Neural cell (in vitro differentiated cells): ENCODE measurements at regions not wholly inside any gene's neighbourhood (a gene's known extent, or its start where the extent isn't known, plus 50 kb on each side); places are given as distances from the start of the nearest gene placed in this dataset.

Experiments
- H2AFZ ChIP-seq: fragments of 200-600, 300-800 bp; sonication (generic), shearing (Covaris generic); 2 replicates; pipeline ENCODE4 v1.6.0; 2014; ENCODE audit warnings: low read depth, mild to moderate bottlenecking, antibody characterized with exemption, low read length, moderate library complexity
- H3F3A ChIP-seq: fragments of 200-600 bp; shearing (Covaris generic); 2 replicates; pipeline ENCODE4 v1.6.1; 2016; ENCODE audit warnings: mild to moderate bottlenecking, moderate library complexity, mixed read lengths, antibody characterized with exemption, low read length; ENCODE audit not compliant: insufficient read depth, poor library complexity, severe bottlenecking
- H3K27ac ChIP-seq: fragments of 200-600, 300-800 bp; sonication (generic), shearing (Covaris generic); 2 replicates; pipeline ENCODE4 v1.5.1; 2014; ENCODE audit warnings: mild to moderate bottlenecking, low read length, moderate library complexity
- H3K27me3 ChIP-seq: fragments of 300-800, 200-600 bp; sonication (generic), shearing (Covaris generic); 2 replicates; pipeline ENCODE4 v1.6.0; 2014; ENCODE audit warnings: mild to moderate bottlenecking, low read depth, low read length, moderate library complexity; ENCODE audit not compliant: insufficient read depth
- H3K36me3 ChIP-seq: fragments of 300-800, 200-600 bp; sonication (generic), shearing (Covaris generic); 2 replicates; pipeline ENCODE4 v1.5.1; 2014; ENCODE audit warnings: mild to moderate bottlenecking, antibody characterized with exemption, low read length, moderate library complexity; ENCODE audit not compliant: insufficient read depth
- H3K4me2 ChIP-seq: fragments of 300-800, 200-600 bp; sonication (generic), shearing (Covaris generic); 2 replicates; pipeline ENCODE4 v1.6.0; 2014; ENCODE audit warnings: mild to moderate bottlenecking, low read length
- H3K4me3 ChIP-seq: fragments of 300-800, 200-600 bp; sonication (generic), shearing (Covaris generic); 2 replicates; pipeline ENCODE4 v1.5.1; 2014; ENCODE audit warnings: mild to moderate bottlenecking, low read length, moderate library complexity
- H3K79me2 ChIP-seq: fragments of 200-600 bp; shearing (Covaris generic); replicated peaks from 2 replicates; pipeline ENCODE4 v1.6.0; 2014; ENCODE audit warnings: mild to moderate bottlenecking, low read length, moderate library complexity; ENCODE audit not compliant: insufficient read depth
- H3K9ac ChIP-seq: fragments of 300-800, 200-600 bp; sonication (generic), shearing (Covaris generic); 2 replicates; pipeline ENCODE4 v1.6.1; 2016; ENCODE audit warnings: mild to moderate bottlenecking, low read length, mixed read lengths
- H3K9me2 ChIP-seq: fragments of 200-600 bp; shearing (Covaris generic); 2 replicates; pipeline ENCODE4 v1.6.1; 2016; ENCODE audit warnings: mild to moderate bottlenecking, low read length, mixed read lengths; ENCODE audit not compliant: insufficient read depth
- H3K9me3 ChIP-seq: fragments of 200-600, 300-800 bp; sonication (generic), shearing (Covaris generic); 2 replicates; pipeline ENCODE4 v1.6.1; 2016; ENCODE audit warnings: mild to moderate bottlenecking, mixed run types, low read length, moderate library complexity, mixed read lengths
- H4K20me1 ChIP-seq: fragments of 200-600 bp; shearing (Covaris generic); 2 replicates; pipeline ENCODE4 v1.6.1; 2016; ENCODE audit warnings: mild to moderate bottlenecking, mixed run types; ENCODE audit not compliant: insufficient read depth
- EP300 ChIP-seq: fragments of 450-650 bp; conservative IDR thresholded peaks from 2 replicates; pipeline ENCODE4 v1.6.1; 2014; ENCODE audit warnings: antibody characterized with exemption, mild to moderate bottlenecking, moderate library complexity; ENCODE audit not compliant: poor library complexity, severe bottlenecking
- EZH2 ChIP-seq: fragments of 200-600, 300-800 bp; shearing (Covaris generic), sonication (generic); IDR thresholded peaks from 2 replicates; pipeline ENCODE4 v1.6.1; 2014; ENCODE audit warnings: antibody characterized with exemption, low read length, borderline replicate concordance, mild to moderate bottlenecking; ENCODE audit not compliant: insufficient read depth, poor library complexity, severe bottlenecking
- MXI1 ChIP-seq: fragments of 450-650 bp; conservative IDR thresholded peaks from 2 replicates; pipeline ENCODE4 v1.6.1; 2014; ENCODE audit warnings: antibody characterized with exemption, mild to moderate bottlenecking; ENCODE audit not compliant: poor library complexity, severe bottlenecking
- POLR2AphosphoS5 ChIP-seq: IDR thresholded peaks from 2 replicates; pipeline ENCODE4 v1.6.1; 2012
- RAD21 ChIP-seq: fragments of 450-650 bp; conservative IDR thresholded peaks from 2 replicates; pipeline ENCODE4 v1.6.1; 2014; ENCODE audit warnings: antibody characterized with exemption, mild to moderate bottlenecking, moderate library complexity
- SMC3 ChIP-seq: fragments of 450-650 bp; conservative IDR thresholded peaks from 2 replicates; pipeline ENCODE4 v1.6.1; 2014; ENCODE audit warnings: antibody characterized with exemption, mild to moderate bottlenecking, moderate library complexity; ENCODE audit not compliant: poor library complexity
- TAF1 ChIP-seq: IDR thresholded peaks from 2 replicates; pipeline ENCODE4 v1.6.1; 2012; ENCODE audit warnings: low read depth
- TF ChIP-seq, protein P1 (sequence below): IDR thresholded peaks from 2 replicates; pipeline ENCODE4 v1.6.1; 2012; ENCODE audit warnings: borderline replicate concordance
- TF ChIP-seq, protein P2 (sequence below): fragments of 450-650 bp; IDR thresholded peaks from 2 replicates; pipeline ENCODE4 v1.5.1; 2014; ENCODE audit warnings: antibody characterized with exemption, mild to moderate bottlenecking, moderate library complexity; ENCODE audit not compliant: poor library complexity, severe bottlenecking

DNA sequence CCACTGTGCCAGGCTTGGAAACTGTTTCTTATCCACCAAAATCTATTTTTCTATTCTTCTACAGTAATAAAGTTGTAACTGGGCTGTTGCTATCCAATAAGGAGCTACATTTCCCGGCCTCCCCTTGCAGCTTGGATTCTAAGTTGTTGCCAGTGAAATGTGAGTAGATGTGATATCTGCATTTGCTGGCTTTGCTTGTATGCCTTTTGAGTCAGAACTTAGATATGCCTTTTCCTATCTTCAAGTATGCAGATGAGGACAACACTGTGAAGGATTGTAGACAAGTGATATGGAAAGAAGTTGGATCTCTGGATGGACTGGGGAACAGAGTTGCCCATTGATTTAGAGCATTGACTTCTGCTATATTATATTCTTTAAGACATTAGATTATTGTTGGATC lies 236.9 kb downstream of the REEP3 start:
- no peaks in the 10 kb centered on the region for H4K20me1 ChIP-seq
- H3K9me2 ChIP-seq = no peaks in the 10 kb centered on the region
- no peak overlapping the region for H3K9ac ChIP-seq
- no peaks in the 10 kb centered on the region for H3K36me3 ChIP-seq
- H3K4me2 ChIP-seq = no peak overlapping the region
- no peaks in the 10 kb centered on the region for H3K79me2 ChIP-seq
- no peaks in the 10 kb centered on the region for H3K9me3 ChIP-seq
- no peaks in the 10 kb centered on the region for H3F3A ChIP-seq
- TF ChIP-seq, protein P1, sequence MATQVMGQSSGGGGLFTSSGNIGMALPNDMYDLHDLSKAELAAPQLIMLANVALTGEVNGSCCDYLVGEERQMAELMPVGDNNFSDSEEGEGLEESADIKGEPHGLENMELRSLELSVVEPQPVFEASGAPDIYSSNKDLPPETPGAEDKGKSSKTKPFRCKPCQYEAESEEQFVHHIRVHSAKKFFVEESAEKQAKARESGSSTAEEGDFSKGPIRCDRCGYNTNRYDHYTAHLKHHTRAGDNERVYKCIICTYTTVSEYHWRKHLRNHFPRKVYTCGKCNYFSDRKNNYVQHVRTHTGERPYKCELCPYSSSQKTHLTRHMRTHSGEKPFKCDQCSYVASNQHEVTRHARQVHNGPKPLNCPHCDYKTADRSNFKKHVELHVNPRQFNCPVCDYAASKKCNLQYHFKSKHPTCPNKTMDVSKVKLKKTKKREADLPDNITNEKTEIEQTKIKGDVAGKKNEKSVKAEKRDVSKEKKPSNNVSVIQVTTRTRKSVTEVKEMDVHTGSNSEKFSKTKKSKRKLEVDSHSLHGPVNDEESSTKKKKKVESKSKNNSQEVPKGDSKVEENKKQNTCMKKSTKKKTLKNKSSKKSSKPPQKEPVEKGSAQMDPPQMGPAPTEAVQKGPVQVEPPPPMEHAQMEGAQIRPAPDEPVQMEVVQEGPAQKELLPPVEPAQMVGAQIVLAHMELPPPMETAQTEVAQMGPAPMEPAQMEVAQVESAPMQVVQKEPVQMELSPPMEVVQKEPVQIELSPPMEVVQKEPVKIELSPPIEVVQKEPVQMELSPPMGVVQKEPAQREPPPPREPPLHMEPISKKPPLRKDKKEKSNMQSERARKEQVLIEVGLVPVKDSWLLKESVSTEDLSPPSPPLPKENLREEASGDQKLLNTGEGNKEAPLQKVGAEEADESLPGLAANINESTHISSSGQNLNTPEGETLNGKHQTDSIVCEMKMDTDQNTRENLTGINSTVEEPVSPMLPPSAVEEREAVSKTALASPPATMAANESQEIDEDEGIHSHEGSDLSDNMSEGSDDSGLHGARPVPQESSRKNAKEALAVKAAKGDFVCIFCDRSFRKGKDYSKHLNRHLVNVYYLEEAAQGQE = no peak
- no peak for TF ChIP-seq EZH2
- TF ChIP-seq RAD21 = no peak
- TF ChIP-seq POLR2AphosphoS5 = no peak
- TF ChIP-seq EP300 = no peak
- no peak for TF ChIP-seq TAF1
- TF ChIP-seq SMC3 = no peak
- TF ChIP-seq MXI1 = no peak
- TF ChIP-seq, protein P2, sequence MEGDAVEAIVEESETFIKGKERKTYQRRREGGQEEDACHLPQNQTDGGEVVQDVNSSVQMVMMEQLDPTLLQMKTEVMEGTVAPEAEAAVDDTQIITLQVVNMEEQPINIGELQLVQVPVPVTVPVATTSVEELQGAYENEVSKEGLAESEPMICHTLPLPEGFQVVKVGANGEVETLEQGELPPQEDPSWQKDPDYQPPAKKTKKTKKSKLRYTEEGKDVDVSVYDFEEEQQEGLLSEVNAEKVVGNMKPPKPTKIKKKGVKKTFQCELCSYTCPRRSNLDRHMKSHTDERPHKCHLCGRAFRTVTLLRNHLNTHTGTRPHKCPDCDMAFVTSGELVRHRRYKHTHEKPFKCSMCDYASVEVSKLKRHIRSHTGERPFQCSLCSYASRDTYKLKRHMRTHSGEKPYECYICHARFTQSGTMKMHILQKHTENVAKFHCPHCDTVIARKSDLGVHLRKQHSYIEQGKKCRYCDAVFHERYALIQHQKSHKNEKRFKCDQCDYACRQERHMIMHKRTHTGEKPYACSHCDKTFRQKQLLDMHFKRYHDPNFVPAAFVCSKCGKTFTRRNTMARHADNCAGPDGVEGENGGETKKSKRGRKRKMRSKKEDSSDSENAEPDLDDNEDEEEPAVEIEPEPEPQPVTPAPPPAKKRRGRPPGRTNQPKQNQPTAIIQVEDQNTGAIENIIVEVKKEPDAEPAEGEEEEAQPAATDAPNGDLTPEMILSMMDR = no peak
- no peaks in the 10 kb centered on the region for H3K27me3 ChIP-seq
- no peak overlapping the region for H3K4me3 ChIP-seq
- no peak overlapping the region for H3K27ac ChIP-seq
- no peak overlapping the region for H2AFZ ChIP-seq

- TF ChIP-seq, protein P1 = no peak
- TF ChIP-seq RAD21 = no peak
- no peak for TF ChIP-seq TAF1
- no peak for TF ChIP-seq EP300
- TF ChIP-seq, protein P2 = no peak
- TF ChIP-seq MXI1 = no peak
- TF ChIP-seq EZH2 = no peak
- TF ChIP-seq SMC3 = no peak
- TF ChIP-seq POLR2AphosphoS5 = no peak
- no peaks in the 10 kb centered on the region for H3F3A ChIP-seq
- H3K9ac ChIP-seq = no peak overlapping the region
- no peak overlapping the region for H2AFZ ChIP-seq
- no peak overlapping the region for H3K4me2 ChIP-seq
- no peak overlapping the region for H3K27ac ChIP-seq
- no peaks in the 10 kb centered on the region for H3K27me3 ChIP-seq
- H4K20me1 ChIP-seq = no peaks in the 10 kb centered on the region
- H3K9me3 ChIP-seq = no peaks in the 10 kb centered on the region
- H3K36me3 ChIP-seq = no peaks in the 10 kb centered on the region
- no peaks in the 10 kb centered on the region for H3K9me2 ChIP-seq
- no peak overlapping the region for H3K4me3 ChIP-seq
- H3K79me2 ChIP-seq = no peaks in the 10 kb centered on the region
Measured at GRCh38 chr10:63759335-63759734, 238.1 kb downstream of the REEP3 start.
